ENCODE measurements at regions not wholly inside any gene's neighbourhood (a gene's known extent, or its start where the extent isn't known, plus 50 kb on each side); places are given as distances from the start of the nearest gene placed in this dataset.

GRCh38 chr5:130995851-130996250 is 169.2 kb downstream of the HINT1 start:
- TF ChIP-seq CTCF (IDR thresholded peaks at IDR 0.05; ENCODE audit: low read depth, low read length) (no peak), POLR2A (IDR thresholded peaks at IDR 0.05; ENCODE audit: extremely low read depth, insufficient read length) (no peak), MYC (IDR thresholded peaks at IDR 0.05; ENCODE audit: low read depth, low read length) (no peak), MAX (IDR thresholded peaks at IDR 0.05; ENCODE audit: low read depth, low read length) (no peak)
